ENCODE measurements at regions not wholly inside any gene's neighbourhood (a gene's known extent, or its start where the extent isn't known, plus 50 kb on each side); places are given as distances from the start of the nearest gene placed in this dataset.

DNA sequence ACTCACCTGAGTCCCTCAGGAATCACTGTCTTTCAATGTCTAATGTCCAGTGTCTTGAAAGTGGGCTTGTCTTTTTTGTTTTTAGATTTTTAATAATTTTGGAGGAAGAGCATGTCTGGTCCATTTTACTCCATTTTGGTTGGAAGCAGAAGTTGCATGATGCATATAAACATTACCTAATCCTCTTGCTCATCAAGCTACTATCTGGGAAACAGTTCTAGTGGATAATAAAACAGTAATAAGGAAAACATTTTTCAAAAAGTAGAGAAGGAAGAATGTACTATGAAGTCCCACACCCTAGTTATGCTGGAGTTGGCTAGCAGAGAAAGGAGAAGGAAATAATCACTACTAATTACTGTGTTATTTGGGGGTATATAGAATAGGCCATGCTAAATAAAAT, 263.7 kb downstream of the ETAA1 start:
- TF ChIP-seq, protein P1, sequence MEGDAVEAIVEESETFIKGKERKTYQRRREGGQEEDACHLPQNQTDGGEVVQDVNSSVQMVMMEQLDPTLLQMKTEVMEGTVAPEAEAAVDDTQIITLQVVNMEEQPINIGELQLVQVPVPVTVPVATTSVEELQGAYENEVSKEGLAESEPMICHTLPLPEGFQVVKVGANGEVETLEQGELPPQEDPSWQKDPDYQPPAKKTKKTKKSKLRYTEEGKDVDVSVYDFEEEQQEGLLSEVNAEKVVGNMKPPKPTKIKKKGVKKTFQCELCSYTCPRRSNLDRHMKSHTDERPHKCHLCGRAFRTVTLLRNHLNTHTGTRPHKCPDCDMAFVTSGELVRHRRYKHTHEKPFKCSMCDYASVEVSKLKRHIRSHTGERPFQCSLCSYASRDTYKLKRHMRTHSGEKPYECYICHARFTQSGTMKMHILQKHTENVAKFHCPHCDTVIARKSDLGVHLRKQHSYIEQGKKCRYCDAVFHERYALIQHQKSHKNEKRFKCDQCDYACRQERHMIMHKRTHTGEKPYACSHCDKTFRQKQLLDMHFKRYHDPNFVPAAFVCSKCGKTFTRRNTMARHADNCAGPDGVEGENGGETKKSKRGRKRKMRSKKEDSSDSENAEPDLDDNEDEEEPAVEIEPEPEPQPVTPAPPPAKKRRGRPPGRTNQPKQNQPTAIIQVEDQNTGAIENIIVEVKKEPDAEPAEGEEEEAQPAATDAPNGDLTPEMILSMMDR (conservative IDR thresholded peaks at IDR 0.05), result no peak

GRCh38 chr2:67662222-67662621, 265.1 kb downstream of the ETAA1 start:
- TF ChIP-seq, protein P1 (conservative IDR thresholded peaks at IDR 0.05), result no peak
- no peak overlapping the region for H3K27ac ChIP-seq

More for the DNA sequence above, 263.7 kb downstream of the ETAA1 start:
- H3K27ac ChIP-seq, result no peak overlapping the region

DNA sequence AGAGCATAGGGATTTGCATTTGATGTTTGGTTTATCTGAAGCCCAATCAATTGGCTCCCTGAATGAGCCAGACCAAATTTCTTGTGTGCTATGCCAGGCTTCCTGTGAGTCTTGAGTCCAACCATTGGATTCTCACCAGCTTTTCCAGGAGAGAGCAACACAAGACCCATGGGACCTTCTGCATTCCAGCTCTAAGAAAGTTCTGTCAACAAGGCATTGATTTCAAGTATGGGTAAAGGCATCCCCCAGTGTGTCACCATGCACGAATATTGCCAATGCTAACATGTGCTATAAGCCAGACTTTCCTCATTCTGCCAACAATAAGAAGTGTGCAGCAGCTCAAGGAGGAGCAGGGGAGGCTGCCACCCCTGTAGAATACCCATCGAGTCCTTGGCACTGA, 266.6 kb downstream of the ETAA1 start:
- TF ChIP-seq, protein P1 (conservative IDR thresholded peaks at IDR 0.05), result no peak
- no peak overlapping the region for H3K27ac ChIP-seq

DNA sequence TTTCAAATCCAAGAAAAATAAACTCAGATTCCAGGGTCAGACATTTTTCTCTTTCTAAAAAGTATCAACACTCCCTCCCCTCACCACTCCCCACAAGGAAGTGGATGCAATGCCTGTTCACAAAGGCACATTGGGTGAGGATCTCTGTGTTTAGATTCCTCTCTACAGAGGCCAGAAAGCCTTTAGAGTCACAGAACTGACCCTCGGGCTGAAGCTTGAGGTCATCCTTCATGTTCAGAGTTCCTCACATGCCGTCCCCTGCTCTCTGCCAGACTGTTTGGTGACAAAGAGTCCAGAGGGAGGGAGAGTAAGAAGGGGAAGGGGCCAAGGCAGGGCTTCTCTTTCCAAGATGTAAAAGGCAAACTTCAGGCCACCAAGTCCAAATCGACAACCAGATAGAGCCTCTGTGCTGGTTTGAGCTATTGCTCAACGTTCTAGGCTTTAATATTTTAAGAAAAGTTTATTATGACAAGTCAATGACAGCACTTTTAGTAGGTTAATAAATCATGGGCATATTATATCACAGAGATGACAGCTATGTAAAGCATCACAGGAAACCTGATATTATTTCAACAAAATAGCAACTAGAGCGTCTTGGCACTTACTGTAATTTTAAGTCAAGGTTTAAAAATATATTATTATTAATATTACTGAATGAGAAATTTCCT, 269.4 kb downstream of the ETAA1 start:
- no peak overlapping the region for H3K27ac ChIP-seq

DNA sequence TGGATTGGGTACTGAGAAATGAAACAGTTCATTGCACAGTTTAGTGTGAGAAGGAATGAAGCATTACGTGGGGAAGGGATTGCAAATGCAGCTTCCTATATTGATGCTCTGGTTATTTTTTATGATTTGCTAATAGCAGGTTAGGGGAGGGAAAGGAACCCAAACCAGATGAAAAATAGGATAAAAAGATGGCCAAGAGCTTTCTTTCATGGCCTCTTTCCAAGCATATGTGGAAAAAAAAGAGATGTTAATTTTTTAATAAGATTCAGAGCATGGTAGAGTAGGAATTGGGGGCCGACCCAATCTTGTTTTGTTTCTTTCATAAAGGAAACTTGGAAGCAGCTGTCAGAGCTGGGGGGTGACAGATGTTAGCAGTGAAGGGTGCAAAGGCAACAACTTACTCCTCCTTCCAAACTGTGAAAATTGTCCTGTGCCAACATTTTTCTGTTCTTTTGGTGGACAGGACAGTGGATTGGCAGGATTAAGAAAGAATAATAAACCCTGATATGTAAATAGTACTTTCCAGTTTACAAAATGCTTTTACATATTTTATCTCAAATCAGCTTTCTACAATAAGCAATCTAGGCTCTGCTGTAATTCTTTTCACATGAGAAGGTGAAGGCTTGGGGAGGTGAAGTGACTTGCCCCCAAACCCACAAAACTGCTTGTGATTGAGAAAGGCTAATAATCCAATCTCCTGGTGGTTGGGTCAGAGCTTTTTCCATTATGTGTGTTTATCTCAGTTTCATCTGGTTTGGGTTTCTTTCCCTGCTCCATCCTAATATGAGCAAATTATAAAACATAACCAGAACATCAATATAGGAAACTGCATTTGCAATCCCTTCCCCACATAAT, 270.1 kb downstream of the ETAA1 start:
- TF ChIP-seq, protein P1 (conservative IDR thresholded peaks at IDR 0.05), result no peak
- no peak overlapping the region for H3K27ac ChIP-seq

More for the DNA sequence above, 269.4 kb downstream of the ETAA1 start:
- TF ChIP-seq, protein P1 (conservative IDR thresholded peaks at IDR 0.05), result no peak

DNA sequence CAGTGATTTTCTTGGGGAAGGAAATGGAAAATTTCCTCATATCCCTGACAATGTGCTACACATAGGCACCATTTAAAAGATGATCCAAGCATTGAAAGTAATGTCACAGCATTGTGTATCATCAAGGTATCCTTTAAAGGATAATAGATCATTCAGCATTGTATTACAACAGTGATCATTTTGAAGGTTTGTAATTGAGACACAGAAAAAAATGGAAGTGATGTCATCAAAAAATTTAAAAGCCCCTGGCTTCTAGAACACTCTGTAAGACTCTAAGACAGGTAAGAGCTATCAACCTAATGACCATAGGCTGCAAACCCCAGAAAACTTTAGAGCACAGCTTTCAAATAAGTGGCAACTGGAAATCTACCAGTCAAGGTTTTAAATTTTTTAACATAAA, 271.4 kb downstream of the ETAA1 start:
- no peak overlapping the region for H3K27ac ChIP-seq
- TF ChIP-seq, protein P1 (conservative IDR thresholded peaks at IDR 0.05), result no peak

DNA sequence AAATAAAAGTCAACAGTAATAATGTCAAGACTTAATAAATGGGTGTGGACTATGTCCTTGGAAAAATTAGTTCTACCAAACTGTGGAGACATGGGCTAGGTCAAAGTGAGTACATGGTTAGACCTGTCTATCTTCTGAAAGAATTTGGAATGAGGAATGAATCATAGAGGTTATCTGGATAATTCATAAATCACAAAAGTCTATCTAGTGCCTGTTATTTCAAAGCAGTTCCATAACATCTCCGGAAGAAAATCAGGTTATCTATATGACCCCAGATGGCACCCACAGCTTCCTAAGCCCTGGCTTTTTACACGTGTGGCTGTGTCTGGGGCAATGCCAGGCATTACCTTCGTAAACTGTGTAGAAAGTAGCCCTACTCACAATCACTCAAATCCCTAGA, 272.0 kb downstream of the ETAA1 start:
- TF ChIP-seq, protein P1 (conservative IDR thresholded peaks at IDR 0.05), result no peak
- no peak overlapping the region for H3K27ac ChIP-seq
